Body of pancreas (tissue), 4 donors: ENCODE measurements at regions not wholly inside any gene's neighbourhood (a gene's known extent, or its start where the extent isn't known, plus 50 kb on each side); places are given as distances from the start of the nearest gene placed in this dataset.

ENCODE experiments used
- POLR2A ChIP-seq, 3 donors: fragments of 450-650 bp; IDR thresholded peaks; one replicate each; pipeline ENCODE4 v1.6.1; 2016; ENCODE audit warnings: antibody characterized with exemption in 3 of 3, mild to moderate bottlenecking in 2 of 3
- TF ChIP-seq, protein P1 (sequence below), 7 experiments: fragments of 450-650 bp in 4 of 7; fragments of 200-600 bp in 3 of 7; sonication (generic) in 3 of 7; IDR thresholded peaks; one replicate each; pipeline ENCODE4 v1.5.1; 2016 to 2019; ENCODE audit warnings: antibody characterized with exemption in 7 of 7

DNA sequence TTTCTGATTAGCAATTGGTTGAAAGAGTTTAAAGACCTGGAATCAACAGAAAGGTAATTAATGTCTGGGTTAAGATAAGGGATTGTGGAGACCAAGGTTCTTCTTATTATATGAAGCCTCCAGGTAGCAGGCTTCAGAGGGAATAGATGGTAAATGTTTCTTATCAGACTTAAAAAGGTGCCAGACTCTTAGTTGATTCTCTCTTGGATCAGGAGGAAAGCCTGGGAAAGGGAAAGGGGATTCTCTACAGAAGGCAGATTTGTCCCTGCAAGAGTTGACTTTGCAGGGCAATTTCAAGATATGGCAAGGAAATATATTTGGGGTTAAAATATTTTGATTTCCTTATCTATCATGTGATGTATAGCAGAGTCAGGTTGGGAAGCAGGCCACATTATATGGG, 153.1 kb upstream of the ARL4C start:
- TF ChIP-seq, protein P1, sequence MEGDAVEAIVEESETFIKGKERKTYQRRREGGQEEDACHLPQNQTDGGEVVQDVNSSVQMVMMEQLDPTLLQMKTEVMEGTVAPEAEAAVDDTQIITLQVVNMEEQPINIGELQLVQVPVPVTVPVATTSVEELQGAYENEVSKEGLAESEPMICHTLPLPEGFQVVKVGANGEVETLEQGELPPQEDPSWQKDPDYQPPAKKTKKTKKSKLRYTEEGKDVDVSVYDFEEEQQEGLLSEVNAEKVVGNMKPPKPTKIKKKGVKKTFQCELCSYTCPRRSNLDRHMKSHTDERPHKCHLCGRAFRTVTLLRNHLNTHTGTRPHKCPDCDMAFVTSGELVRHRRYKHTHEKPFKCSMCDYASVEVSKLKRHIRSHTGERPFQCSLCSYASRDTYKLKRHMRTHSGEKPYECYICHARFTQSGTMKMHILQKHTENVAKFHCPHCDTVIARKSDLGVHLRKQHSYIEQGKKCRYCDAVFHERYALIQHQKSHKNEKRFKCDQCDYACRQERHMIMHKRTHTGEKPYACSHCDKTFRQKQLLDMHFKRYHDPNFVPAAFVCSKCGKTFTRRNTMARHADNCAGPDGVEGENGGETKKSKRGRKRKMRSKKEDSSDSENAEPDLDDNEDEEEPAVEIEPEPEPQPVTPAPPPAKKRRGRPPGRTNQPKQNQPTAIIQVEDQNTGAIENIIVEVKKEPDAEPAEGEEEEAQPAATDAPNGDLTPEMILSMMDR (IDR thresholded peaks at IDR 0.05) = no peak
- no peak for TF ChIP-seq POLR2A (IDR thresholded peaks at IDR 0.05)
